GM12873 (cell line): ENCODE measurements at regions not wholly inside any gene's neighbourhood (a gene's known extent, or its start where the extent isn't known, plus 50 kb on each side); places are given as distances from the start of the nearest gene placed in this dataset.
A peak's percentile ranks its signal among the peaks of the same experiment; 100 is the strongest.

ENCODE experiments used
- TF ChIP-seq, protein P1 (sequence below): IDR thresholded peaks from 2 replicates; pipeline ENCODE4 v1.5.1; 2012; ENCODE audit warnings: low read depth, mild to moderate bottlenecking, moderate library complexity, low read length, control low read depth; ENCODE audit not compliant: insufficient read depth; ENCODE audit errors: missing control alignments

DNA sequence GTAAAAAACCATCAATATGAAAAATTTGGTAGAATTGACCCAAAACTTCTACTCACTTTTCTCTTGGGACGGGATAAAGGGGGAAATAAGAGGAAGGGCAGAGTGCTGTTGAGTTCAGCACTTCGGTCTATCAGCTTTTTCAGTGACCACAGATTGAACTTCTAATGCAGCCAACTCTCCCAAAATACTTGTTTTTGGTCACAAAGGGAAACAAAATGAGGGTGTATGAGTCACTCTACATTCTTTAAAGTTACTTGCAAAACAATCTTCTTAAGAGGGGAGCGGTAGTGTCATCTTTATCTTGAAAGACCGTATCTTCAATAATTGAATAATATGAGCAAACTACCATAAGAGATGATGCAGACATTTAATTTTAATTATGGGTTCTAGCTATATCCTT is 661.3 kb downstream of the CD109 start:
- TF ChIP-seq, protein P1, sequence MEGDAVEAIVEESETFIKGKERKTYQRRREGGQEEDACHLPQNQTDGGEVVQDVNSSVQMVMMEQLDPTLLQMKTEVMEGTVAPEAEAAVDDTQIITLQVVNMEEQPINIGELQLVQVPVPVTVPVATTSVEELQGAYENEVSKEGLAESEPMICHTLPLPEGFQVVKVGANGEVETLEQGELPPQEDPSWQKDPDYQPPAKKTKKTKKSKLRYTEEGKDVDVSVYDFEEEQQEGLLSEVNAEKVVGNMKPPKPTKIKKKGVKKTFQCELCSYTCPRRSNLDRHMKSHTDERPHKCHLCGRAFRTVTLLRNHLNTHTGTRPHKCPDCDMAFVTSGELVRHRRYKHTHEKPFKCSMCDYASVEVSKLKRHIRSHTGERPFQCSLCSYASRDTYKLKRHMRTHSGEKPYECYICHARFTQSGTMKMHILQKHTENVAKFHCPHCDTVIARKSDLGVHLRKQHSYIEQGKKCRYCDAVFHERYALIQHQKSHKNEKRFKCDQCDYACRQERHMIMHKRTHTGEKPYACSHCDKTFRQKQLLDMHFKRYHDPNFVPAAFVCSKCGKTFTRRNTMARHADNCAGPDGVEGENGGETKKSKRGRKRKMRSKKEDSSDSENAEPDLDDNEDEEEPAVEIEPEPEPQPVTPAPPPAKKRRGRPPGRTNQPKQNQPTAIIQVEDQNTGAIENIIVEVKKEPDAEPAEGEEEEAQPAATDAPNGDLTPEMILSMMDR, result no peak

GRCh38 chr6:74356391-74356790 is 660.4 kb downstream of the CD109 start:
- TF ChIP-seq, protein P1, result no peak

- TF ChIP-seq, protein P1, result no peak
Observed at GRCh38 chr6:74346936-74347535, 651.0 kb downstream of the CD109 start.

DNA sequence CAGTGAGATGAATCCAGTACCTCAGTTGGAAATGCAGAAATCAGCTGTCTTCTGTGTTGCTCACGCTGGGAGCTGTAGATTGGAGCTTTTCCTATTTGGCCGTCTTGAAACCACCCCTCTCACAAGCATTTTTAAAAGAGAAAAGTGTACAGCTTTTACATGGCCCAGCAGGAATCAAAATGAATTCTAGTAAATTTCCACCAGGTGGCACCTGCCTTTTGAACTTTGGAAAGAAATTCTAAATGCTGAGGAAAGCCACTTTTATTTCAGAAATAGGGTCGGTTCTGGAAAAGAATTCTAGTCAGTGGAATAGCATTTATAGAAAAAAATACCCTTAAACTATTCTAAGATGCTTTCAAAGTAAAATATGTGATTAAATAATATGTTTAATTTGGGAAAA is 647.8 kb downstream of the CD109 start:
- TF ChIP-seq, protein P1, result peak; percentile 7

GRCh38 chr6:74334722-74335121 is 638.7 kb downstream of the CD109 start:
- TF ChIP-seq, protein P1, result no peak

GRCh38 chr6:74333406-74333805 is 637.4 kb downstream of the CD109 start:
- TF ChIP-seq, protein P1, result no peak

- TF ChIP-seq, protein P1, result no peak
Observed at GRCh38 chr6:74320715-74321114, 624.7 kb downstream of the CD109 start.

DNA sequence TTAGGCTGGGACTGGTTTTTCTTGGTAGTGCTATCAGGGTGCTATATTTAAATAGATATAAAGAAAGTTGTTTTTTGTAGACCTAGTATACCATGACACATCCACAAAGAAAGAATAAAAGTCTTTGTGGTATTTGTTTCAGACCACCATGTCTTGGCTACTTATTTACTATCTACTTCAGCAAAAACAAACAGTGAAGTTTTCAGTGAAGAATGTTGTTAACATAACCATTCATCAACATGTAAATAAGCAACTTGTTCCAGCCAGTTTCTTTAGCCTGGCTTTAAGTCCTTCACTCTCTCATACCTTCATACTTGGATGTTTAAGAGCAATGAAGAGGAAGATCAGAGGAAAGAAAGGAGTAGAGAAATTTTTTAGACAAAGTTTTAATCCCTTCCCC is 624.1 kb downstream of the CD109 start:
- TF ChIP-seq, protein P1, result no peak
